Kidney epithelial cell (primary cell): ENCODE measurements at regions not wholly inside any gene's neighbourhood (a gene's known extent, or its start where the extent isn't known, plus 50 kb on each side); places are given as distances from the start of the nearest gene placed in this dataset.

Experiments
- DNase-seq: peaks from one replicate; pipeline ENCODE4 v3.0.0-alpha.2; 2010; ENCODE audit warnings: low read depth
- H3K27me3 ChIP-seq: 2 replicates; pipeline ENCODE4 v1.6.0; 2011; ENCODE audit warnings: low read length; ENCODE audit not compliant: control insufficient read depth, insufficient read depth
- H3K36me3 ChIP-seq: 2 replicates; pipeline ENCODE4 v1.5.1; 2011; ENCODE audit warnings: low read length; ENCODE audit not compliant: control insufficient read depth, insufficient read depth
- H3K4me3 ChIP-seq: 2 replicates; pipeline ENCODE4 v1.5.1; 2011; ENCODE audit warnings: low read depth, mild to moderate bottlenecking, control low read depth, low read length
- TF ChIP-seq, protein P1 (sequence below): IDR thresholded peaks from 2 replicates; pipeline ENCODE4 v1.5.1; 2011; ENCODE audit warnings: mild to moderate bottlenecking, moderate library complexity, low read length, control low read depth, inconsistent platforms; ENCODE audit not compliant: insufficient read depth, poor library complexity, severe bottlenecking

DNA sequence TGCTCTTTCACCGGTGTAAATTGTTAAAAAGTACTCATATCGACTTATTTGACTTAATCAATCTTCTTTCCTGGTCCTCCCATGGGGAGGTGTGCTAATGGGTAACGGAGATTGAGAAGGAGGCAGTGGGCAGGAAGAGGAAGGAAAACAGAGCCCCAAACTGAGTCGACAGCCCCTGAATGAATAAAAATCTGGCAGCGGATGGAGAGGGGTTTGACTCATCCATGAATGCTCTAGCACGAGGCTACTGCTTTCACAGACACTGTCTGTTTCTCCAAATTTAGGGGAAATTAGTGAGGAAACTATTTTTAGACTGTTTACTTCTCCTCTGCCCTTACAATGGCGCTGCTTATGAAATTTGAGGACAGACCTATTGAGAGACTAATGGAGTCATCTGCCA lies 142.2 kb upstream of the ATXN1 start:
- TF ChIP-seq, protein P1, sequence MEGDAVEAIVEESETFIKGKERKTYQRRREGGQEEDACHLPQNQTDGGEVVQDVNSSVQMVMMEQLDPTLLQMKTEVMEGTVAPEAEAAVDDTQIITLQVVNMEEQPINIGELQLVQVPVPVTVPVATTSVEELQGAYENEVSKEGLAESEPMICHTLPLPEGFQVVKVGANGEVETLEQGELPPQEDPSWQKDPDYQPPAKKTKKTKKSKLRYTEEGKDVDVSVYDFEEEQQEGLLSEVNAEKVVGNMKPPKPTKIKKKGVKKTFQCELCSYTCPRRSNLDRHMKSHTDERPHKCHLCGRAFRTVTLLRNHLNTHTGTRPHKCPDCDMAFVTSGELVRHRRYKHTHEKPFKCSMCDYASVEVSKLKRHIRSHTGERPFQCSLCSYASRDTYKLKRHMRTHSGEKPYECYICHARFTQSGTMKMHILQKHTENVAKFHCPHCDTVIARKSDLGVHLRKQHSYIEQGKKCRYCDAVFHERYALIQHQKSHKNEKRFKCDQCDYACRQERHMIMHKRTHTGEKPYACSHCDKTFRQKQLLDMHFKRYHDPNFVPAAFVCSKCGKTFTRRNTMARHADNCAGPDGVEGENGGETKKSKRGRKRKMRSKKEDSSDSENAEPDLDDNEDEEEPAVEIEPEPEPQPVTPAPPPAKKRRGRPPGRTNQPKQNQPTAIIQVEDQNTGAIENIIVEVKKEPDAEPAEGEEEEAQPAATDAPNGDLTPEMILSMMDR: no peak
- Histone ChIP-seq H3K27me3 (no peaks in the 10 kb centered on the region), H3K36me3 (no peaks in the 10 kb centered on the region), H3K4me3 (no peak overlapping the region)
- no peak for DNase-seq

DNA sequence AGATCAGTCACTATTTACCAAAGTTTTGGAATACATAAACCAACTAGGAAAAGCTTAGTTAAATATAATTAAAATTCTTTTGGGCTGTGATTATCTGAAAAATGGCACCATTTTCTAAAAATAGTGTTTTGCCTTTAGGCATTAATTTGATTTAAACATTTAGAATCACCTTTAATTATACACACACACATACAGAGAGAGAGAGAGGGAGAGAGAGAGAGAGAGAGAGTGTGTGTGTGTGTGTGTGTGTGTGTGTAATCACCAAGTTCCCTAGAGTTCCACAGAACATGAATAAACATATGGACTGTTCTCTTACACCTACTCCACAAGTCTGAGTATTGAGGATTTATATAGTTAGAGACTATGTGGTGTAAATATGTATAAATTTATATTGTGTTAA lies 141.2 kb upstream of the ATXN1 start:
- Histone ChIP-seq H3K36me3 (no peaks in the 10 kb centered on the region), H3K27me3 (no peaks in the 10 kb centered on the region), H3K4me3 (no peak overlapping the region)
- TF ChIP-seq, protein P1: no peak
- no peak for DNase-seq

DNA sequence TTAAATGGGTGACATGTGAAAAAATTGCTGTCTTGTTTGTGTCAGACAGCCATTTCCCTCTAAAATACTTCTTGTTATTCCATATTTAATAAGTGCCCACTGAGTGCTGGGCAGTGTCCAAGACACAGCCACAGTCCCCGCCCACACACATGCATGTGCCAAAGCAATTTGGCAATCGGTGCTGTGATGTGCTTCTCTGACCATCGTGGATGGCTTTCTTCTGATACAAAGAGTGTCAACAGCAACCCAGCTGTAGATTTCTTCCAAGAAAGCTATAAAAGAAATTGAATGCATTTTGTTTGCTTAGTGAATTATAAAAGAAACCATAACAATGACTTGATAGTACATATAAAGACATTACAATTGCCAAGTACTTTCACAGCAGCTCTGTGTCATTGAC lies 140.5 kb upstream of the ATXN1 start:
- no peak for DNase-seq
- TF ChIP-seq, protein P1: no peak

DNA sequence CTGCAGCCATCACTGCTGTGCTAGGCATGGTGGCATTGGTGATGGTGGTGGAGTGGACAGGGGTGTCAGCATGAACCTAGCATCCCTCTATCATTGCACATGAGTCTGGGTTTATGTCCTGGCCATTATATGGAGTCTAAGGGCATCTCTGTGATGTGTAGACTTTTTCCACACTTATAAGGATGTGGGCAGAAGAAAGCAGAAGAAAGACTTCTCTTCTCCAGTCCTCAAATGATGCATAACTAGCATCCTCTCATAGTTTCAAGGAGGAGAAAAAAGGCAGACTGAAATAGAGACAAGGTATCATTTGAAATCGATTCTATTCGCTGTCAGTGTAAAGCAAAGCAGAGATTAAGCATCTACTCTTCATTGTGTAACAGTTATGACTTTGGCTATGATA lies 140.0 kb upstream of the ATXN1 start:
- Histone ChIP-seq H3K4me3 (no peak overlapping the region), H3K36me3 (no peaks in the 10 kb centered on the region), H3K27me3 (no peaks in the 10 kb centered on the region)
- TF ChIP-seq, protein P1: no peak
- no peak for DNase-seq

More for the DNA sequence above, 140.5 kb upstream of the ATXN1 start:
- no peak overlapping the region for H3K4me3 ChIP-seq
- H3K36me3 ChIP-seq: no peaks in the 10 kb centered on the region
- no peaks in the 10 kb centered on the region for H3K27me3 ChIP-seq

DNA sequence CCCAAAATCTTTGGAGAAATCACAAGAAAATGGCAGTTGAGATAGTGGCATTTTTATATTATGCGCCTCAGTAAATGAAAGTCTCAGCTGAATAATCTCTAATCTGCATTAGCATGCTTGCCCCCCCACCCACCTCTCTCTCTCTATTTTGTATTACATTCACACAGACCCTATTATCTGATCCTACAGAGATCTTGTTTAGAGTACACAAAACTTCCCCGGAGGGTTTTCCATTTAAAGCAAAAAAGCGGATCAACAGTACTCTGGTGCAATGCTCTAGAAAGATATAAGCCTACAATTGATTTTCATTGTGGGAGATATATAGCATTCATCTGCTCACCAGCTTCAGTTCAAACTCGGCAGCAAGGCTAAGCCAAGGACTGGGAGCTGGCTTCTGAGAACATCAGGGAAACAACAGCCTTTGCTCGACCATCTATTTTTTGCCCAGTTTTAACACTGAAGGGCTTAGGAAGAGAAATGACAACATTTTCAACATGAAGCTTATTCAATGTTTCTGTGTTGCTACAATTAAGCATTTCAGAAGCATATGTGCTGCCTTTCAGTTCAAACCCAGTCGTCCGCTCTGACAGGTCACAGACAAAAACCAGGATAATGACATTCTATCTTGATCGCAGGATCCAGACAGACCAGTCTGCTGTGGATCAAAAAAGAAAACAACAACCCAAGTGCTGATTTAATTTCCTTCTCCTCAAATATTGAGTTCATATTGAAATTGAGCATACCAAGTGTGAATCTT lies 137.6 kb upstream of the ATXN1 start:
- TF ChIP-seq, protein P1: no peak
- H3K27me3 ChIP-seq: no peaks in the 10 kb centered on the region
- no peaks in the 10 kb centered on the region for H3K36me3 ChIP-seq
- H3K4me3 ChIP-seq: no peak overlapping the region
- DNase-seq: no peak

DNA sequence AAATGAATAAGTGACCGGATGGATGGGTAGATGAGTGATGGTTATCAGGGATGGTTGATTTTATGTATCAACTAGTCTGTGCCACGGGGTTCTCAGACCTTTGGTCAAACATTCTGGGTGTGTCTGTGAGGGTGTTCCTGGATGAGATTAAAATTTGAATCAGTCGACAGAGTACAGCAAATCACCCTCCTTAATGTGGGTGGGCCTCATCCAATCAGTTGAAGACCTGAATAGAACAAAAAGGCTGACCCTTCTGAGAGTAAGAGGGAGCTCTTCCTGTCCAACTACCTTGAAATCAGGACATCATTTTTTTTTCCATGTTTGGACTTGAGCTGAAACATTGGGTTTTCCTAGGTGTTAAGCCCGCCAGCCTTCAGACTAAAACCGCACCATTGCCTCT lies 136.4 kb upstream of the ATXN1 start:
- Histone ChIP-seq H3K4me3 (no peak overlapping the region), H3K36me3 (no peaks in the 10 kb centered on the region)

More for the DNA sequence above, 136.4 kb upstream of the ATXN1 start:
- no peak for DNase-seq
- TF ChIP-seq, protein P1: no peak
- H3K27me3 ChIP-seq: no peaks in the 10 kb centered on the region
